Prostate gland (tissue), 2 donors: ENCODE measurements at regions not wholly inside any gene's neighbourhood (a gene's known extent, or its start where the extent isn't known, plus 50 kb on each side); places are given as distances from the start of the nearest gene placed in this dataset.

Experiments used
- POLR2A ChIP-seq: fragments of 450-650 bp; IDR thresholded peaks from one replicate; pipeline ENCODE4 v1.6.1; 2016; ENCODE audit warnings: antibody characterized with exemption, mild to moderate bottlenecking
- TF ChIP-seq, protein P1 (sequence below), 4 experiments: fragments of 200-600 bp in 2 of 4; fragments of 450-650 bp in 2 of 4; sonication (generic) in 2 of 4; IDR thresholded peaks; 1 replicate in 3 of 4; 2 replicates in 1 of 4; pipeline ENCODE4 v1.5.1; 2016 to 2019; ENCODE audit warnings: antibody characterized with exemption in 4 of 4, mild to moderate bottlenecking in 2 of 4, moderate library complexity in 2 of 4

GRCh38 chr4:82284475-82284857 is 89.3 kb downstream of the HNRNPD start:
- TF ChIP-seq, protein P1, sequence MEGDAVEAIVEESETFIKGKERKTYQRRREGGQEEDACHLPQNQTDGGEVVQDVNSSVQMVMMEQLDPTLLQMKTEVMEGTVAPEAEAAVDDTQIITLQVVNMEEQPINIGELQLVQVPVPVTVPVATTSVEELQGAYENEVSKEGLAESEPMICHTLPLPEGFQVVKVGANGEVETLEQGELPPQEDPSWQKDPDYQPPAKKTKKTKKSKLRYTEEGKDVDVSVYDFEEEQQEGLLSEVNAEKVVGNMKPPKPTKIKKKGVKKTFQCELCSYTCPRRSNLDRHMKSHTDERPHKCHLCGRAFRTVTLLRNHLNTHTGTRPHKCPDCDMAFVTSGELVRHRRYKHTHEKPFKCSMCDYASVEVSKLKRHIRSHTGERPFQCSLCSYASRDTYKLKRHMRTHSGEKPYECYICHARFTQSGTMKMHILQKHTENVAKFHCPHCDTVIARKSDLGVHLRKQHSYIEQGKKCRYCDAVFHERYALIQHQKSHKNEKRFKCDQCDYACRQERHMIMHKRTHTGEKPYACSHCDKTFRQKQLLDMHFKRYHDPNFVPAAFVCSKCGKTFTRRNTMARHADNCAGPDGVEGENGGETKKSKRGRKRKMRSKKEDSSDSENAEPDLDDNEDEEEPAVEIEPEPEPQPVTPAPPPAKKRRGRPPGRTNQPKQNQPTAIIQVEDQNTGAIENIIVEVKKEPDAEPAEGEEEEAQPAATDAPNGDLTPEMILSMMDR (IDR thresholded peaks at IDR 0.05): no peak
- TF ChIP-seq POLR2A: no peak
